Hepatocyte (in vitro differentiated cells): ENCODE measurements at regions not wholly inside any gene's neighbourhood (a gene's known extent, or its start where the extent isn't known, plus 50 kb on each side); places are given as distances from the start of the nearest gene placed in this dataset.

Experiments
- DNase-seq: peaks from one replicate; pipeline ENCODE4 v3.0.0-alpha.2; 2016; ENCODE audit warnings: low spot score
- H2AFZ ChIP-seq: fragments of 200-600 bp; sonication (generic); 2 replicates; pipeline ENCODE4 v1.6.0; 2016; ENCODE audit warnings: antibody characterized with exemption, mild to moderate bottlenecking
- H3K27ac ChIP-seq: fragments of 200-600 bp; sonication (generic); 2 replicates; pipeline ENCODE4 v1.5.1; 2016; ENCODE audit warnings: mild to moderate bottlenecking
- H3K27me3 ChIP-seq: fragments of 200-600 bp; sonication (generic); 2 replicates; pipeline ENCODE4 v1.6.1; 2016
- H3K36me3 ChIP-seq: fragments of 200-600 bp; sonication (generic); replicated peaks from 2 replicates; pipeline ENCODE4 v1.5.1; 2016; ENCODE audit warnings: low read depth; ENCODE audit not compliant: insufficient read depth
- H3K4me1 ChIP-seq: fragments of 200-600 bp; sonication (generic); 2 replicates; pipeline ENCODE4 v1.5.1; 2016; ENCODE audit warnings: mild to moderate bottlenecking, moderate library complexity; ENCODE audit not compliant: insufficient read depth
- H3K4me2 ChIP-seq: fragments of 200-600 bp; sonication (generic); 2 replicates; pipeline ENCODE4 v1.6.0; 2016
- H3K4me3 ChIP-seq: fragments of 200-600 bp; sonication (generic); 2 replicates; pipeline ENCODE4 v1.5.1; 2016; ENCODE audit warnings: mild to moderate bottlenecking
- H3K79me2 ChIP-seq: fragments of 200-600 bp; sonication (generic); 2 replicates; pipeline ENCODE4 v1.6.0; 2017; ENCODE audit warnings: mild to moderate bottlenecking
- H3K9me2 ChIP-seq: fragments of 200-600 bp; sonication (generic); replicated peaks from 2 replicates; pipeline ENCODE4 v1.6.0; 2017; ENCODE audit warnings: mild to moderate bottlenecking; ENCODE audit not compliant: insufficient read depth
- H3K9me3 ChIP-seq: fragments of 200-600 bp; sonication (generic); 2 replicates; pipeline ENCODE4 v1.5.1; 2016; ENCODE audit warnings: low read depth, mild to moderate bottlenecking
- H4K20me1 ChIP-seq: fragments of 200-600 bp; sonication (generic); 2 replicates; pipeline ENCODE4 v1.6.0; 2016; ENCODE audit warnings: mild to moderate bottlenecking; ENCODE audit not compliant: insufficient read depth, poor library complexity, severe bottlenecking
- EZH2 ChIP-seq: fragments of 200-600 bp; sonication (generic); IDR thresholded peaks from 2 replicates; pipeline ENCODE4 v1.6.1; 2016; ENCODE audit warnings: antibody characterized with exemption, mild to moderate bottlenecking, borderline replicate concordance
- EZH2phosphoT487 ChIP-seq: fragments of 200-600 bp; sonication (generic); IDR thresholded peaks from one replicate; pipeline ENCODE4 v1.6.1; 2018; ENCODE audit warnings: antibody characterized with exemption, mild to moderate bottlenecking, low read depth, moderate library complexity; ENCODE audit not compliant: unreplicated experiment, severe bottlenecking
- WGBS: methylation state at CpG from one replicate; pipeline ENCODE4 v1.1.6; 2016; ENCODE audit warnings: low lambda C conversion rate; ENCODE audit errors: missing lambda C conversion rate; 5-methylcytosine and 5-hydroxymethylcytosine counted together
- TF ChIP-seq, protein P1 (sequence below): fragments of 200-600 bp; sonication (generic); IDR thresholded peaks from 2 replicates; pipeline ENCODE4 v1.5.1; 2016; ENCODE audit warnings: antibody characterized with exemption, mild to moderate bottlenecking; ENCODE audit not compliant: poor library complexity

DNA sequence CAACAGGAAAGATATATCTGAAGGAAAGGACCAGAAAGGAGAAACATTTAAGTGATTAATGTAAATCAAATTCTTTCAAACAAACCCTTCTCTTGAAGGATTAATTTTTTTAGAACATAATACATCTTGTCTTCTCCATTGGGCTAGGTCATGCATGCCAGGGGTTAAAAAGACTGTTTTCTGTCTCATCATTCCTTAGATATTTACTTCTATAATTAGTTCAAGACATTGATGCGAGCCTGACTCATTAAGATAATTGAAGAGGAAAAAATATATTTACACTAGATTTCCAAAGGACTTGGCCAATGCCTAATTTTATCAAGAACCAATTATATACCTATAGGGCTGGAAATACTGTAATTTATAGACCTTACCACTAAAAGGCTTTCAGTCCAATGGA is 166.6 kb upstream of the SETBP1 start:
- Histone ChIP-seq H3K27ac (no peak overlapping the region), H3K4me2 (no peak overlapping the region), H3K4me1 (no peaks in the 10 kb centered on the region), H3K9me3 (no peaks in the 10 kb centered on the region), H3K4me3 (no peak overlapping the region), H3K9me2 (no peaks in the 10 kb centered on the region), H3K27me3 (no peaks in the 10 kb centered on the region), H4K20me1 (no peaks in the 10 kb centered on the region), H3K79me2 (no peaks in the 10 kb centered on the region), H3K36me3 (no peaks in the 10 kb centered on the region), H2AFZ (no peak overlapping the region)
- no peak for DNase-seq
- 17% methylated on average over 1 of the region's 1 CpG for WGBS
- TF ChIP-seq, protein P1, sequence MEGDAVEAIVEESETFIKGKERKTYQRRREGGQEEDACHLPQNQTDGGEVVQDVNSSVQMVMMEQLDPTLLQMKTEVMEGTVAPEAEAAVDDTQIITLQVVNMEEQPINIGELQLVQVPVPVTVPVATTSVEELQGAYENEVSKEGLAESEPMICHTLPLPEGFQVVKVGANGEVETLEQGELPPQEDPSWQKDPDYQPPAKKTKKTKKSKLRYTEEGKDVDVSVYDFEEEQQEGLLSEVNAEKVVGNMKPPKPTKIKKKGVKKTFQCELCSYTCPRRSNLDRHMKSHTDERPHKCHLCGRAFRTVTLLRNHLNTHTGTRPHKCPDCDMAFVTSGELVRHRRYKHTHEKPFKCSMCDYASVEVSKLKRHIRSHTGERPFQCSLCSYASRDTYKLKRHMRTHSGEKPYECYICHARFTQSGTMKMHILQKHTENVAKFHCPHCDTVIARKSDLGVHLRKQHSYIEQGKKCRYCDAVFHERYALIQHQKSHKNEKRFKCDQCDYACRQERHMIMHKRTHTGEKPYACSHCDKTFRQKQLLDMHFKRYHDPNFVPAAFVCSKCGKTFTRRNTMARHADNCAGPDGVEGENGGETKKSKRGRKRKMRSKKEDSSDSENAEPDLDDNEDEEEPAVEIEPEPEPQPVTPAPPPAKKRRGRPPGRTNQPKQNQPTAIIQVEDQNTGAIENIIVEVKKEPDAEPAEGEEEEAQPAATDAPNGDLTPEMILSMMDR = no peak
- TF ChIP-seq EZH2phosphoT487 (no peak), EZH2 (no peak)

DNA sequence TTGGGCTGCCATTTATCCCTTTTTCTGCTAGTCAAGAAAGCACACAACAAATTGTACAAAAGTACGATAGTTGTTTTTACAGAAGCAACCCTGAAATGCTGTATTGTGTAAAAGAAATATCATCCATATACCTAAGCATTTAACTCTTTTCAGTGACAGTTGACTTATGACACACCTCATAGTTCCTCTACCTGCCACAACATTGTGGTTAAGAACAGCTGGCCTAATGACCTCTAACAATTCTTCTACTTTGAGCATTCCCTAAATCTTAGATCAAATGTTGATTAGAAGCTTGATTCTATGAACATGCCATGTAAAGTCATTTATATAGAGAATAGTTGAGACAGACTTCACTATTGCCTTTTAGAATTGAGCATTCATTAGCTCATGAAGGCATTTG is 165.9 kb upstream of the SETBP1 start:
- no peaks in the 10 kb centered on the region for H3K9me3 ChIP-seq
- no peaks in the 10 kb centered on the region for H3K79me2 ChIP-seq
- no peak for DNase-seq
- TF ChIP-seq EZH2phosphoT487 (no peak), EZH2 (no peak)
- TF ChIP-seq, protein P1 = no peak
- no peaks in the 10 kb centered on the region for H3K4me1 ChIP-seq
- WGBS = 83% methylated on average over 1 of the region's 1 CpG
- H2AFZ ChIP-seq = no peak overlapping the region
- no peaks in the 10 kb centered on the region for H4K20me1 ChIP-seq
- H3K4me3 ChIP-seq = no peak overlapping the region
- no peaks in the 10 kb centered on the region for H3K9me2 ChIP-seq
- H3K36me3 ChIP-seq = no peaks in the 10 kb centered on the region
- H3K27ac ChIP-seq = no peak overlapping the region
- H3K4me2 ChIP-seq = no peak overlapping the region
- H3K27me3 ChIP-seq = no peaks in the 10 kb centered on the region

DNA sequence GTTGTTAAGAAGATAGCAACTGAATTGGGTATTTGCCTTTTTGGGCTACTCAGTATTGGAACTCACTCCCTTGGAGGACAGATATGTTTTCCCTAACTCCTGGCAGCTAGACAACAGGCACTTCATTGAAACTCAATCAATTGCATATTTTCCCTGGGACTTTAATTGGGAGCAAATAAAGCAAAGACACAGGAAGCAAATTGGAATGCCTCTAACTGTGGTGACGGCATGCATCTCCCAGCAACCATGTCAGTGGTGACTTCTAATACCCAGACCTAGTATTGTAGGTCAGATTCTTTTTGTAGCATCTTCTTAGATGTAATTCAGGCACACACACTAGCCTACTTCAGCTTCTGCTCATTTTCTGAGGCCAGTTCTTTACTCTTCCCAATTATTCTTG is 164.2 kb upstream of the SETBP1 start:
- Histone ChIP-seq H3K4me3 (no peak overlapping the region), H4K20me1 (no peaks in the 10 kb centered on the region), H3K27ac (no peak overlapping the region), H3K36me3 (no peaks in the 10 kb centered on the region), H3K27me3 (no peaks in the 10 kb centered on the region), H3K9me3 (no peaks in the 10 kb centered on the region), H3K4me2 (no peak overlapping the region), H2AFZ (no peak overlapping the region), H3K79me2 (no peaks in the 10 kb centered on the region), H3K9me2 (no peaks in the 10 kb centered on the region), H3K4me1 (no peaks in the 10 kb centered on the region)
- 88% methylated on average over 1 of the region's 1 CpG for WGBS
- no peak for DNase-seq
- TF ChIP-seq, protein P1 = no peak

DNA sequence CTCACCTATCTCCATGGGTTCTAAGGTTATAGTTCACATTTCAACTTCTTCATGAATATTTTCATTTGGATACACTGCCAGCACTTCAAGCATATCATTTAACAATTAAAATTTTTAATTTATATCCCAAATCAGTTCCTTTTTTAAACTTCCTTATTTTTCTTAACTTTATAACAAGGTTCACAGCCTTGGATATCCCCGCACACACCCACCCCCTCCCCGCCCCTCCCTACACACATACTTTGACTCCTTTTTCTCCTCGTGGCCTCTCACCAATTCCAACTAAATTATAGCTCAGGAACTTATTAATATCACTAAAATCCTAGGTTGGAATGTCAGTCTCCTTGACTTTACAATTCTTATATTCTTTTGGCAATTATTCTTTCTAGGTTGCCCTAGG is 163.6 kb upstream of the SETBP1 start:
- Histone ChIP-seq H2AFZ (no peak overlapping the region), H3K4me1 (no peaks in the 10 kb centered on the region), H3K4me3 (no peak overlapping the region), H4K20me1 (no peaks in the 10 kb centered on the region), H3K9me3 (no peaks in the 10 kb centered on the region), H3K9me2 (no peaks in the 10 kb centered on the region), H3K27me3 (no peaks in the 10 kb centered on the region), H3K27ac (no peak overlapping the region), H3K4me2 (no peak overlapping the region), H3K36me3 (no peaks in the 10 kb centered on the region), H3K79me2 (no peaks in the 10 kb centered on the region)
- WGBS = 86% methylated on average over 3 of the region's 3 CpGs
- DNase-seq = no peak
- TF ChIP-seq, protein P1 = no peak
